Stimulated activated naive CD8-positive, alpha-beta T cell treated with anti-CD3 and anti-CD28 coated beads, Interleukin-15, Interleukin-2, amounts not matched to agents 100 U/mL and 50 U/mL, for 24 hours (primary cell): ENCODE measurements at regions not wholly inside any gene's neighbourhood (a gene's known extent, or its start where the extent isn't known, plus 50 kb on each side); places are given as distances from the start of the nearest gene placed in this dataset.
"Not testable (repeated sequence)": the region's sequence is repeated elsewhere in the genome, so short reads cannot be mapped to it uniquely, and the experiment has no call there.

ENCODE experiments used
- ATAC-seq: fragments of 150-1000 bp; cut with Tn5 transposase; one replicate; pipeline ENCODE4 v1.10.0; 2021
- DNase-seq: peaks from one replicate; pipeline ENCODE4 v3.0.0; 2021

DNA sequence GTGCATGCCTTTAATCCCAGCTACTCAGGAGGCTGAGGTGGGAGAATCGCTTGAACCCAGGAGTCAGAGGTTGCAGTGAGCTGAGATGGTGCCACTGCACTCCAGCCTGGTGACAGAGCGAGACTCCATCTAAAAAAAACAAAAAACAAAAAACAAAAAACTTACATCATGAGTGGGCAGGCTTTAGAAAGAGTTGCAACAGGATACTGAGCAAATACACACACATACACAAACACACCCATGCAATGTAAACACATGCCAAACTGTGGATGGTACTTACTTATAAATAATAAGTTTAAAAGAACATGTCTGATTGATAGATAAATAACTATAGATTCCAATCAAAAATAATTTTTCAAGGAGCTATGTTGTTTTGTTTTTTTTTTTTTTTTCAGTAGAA, 481.7 kb upstream of the MARCKS start:
- DNase-seq, ATAC-seq: not testable (repeated sequence)

- no peak for ATAC-seq
- no peak for DNase-seq
Observed at GRCh38 chr6:113375950-113376846, 480.9 kb upstream of the MARCKS start.

GRCh38 chr6:113376847-113377165, 480.3 kb upstream of the MARCKS start:
- no peak for ATAC-seq
- DNase-seq: no peak

GRCh38 chr6:113377362-113377942, 479.7 kb upstream of the MARCKS start:
- ATAC-seq: no peak
- no peak for DNase-seq

DNA sequence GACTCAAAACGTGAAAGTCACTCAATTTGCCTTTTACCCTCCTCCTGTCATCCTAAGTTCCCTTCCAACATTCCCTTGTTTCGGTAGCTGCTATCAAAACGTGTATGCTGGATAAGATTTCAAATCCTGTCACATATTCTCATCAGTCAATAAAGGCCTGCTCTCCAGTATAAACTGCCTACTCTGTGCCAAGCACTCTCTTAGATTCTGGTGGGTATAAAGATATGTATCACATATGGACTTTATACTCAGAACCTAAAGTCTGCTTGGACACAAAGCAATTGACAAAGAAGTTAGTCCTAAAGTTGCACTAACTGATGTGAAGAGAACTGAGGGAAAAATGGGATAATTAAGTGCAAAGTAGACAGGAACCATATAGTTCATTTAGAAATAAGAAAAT, 476.6 kb upstream of the MARCKS start:
- ATAC-seq (no peak), DNase-seq (no peak)

DNA sequence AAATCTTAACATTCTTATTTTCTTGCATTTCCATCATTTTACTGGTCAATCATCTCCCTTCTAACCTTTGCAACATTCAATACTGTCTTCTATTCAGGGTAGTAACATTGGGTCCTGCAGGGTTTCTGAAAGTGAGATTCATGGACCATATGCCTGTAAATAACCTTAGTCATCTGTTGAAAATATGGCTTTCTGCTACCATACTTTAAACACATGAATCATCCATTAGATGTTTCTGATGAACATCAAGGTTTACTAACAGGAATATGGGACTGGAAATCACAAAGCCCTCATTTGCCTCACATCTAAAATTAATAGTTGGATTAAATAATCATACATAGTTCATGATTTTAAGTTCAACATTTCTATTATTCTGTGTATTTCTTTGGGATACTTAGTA, 475.9 kb upstream of the MARCKS start:
- no peak for ATAC-seq
- DNase-seq: no peak

- ATAC-seq (no peak), DNase-seq (no peak)
Observed at GRCh38 chr6:113381959-113382358, 475.2 kb upstream of the MARCKS start.

GRCh38 chr6:113383701-113384100, 473.4 kb upstream of the MARCKS start:
- ATAC-seq (no peak), DNase-seq (no peak)

DNA sequence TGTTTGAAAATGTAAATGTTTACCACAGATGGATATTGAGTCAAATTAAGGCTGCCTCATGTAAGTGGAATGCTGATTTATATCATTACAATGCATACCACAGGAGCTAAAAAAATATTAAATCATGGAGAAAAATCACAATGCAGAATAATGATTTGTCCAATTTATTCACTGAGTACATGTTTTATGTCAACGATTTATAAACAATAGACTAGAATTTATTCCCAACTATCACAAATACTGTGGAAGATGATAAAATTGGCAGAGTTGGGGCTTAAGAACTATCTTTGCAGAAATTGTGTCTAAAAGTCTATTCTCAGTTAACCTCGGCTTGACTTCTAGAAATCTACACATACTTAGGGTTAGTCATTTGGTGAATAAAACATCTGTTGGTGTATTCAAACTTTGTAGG, 472.1 kb upstream of the MARCKS start:
- no peak for DNase-seq
- ATAC-seq: no peak

GRCh38 chr6:113388996-113389395, 468.1 kb upstream of the MARCKS start:
- no peak for ATAC-seq
- DNase-seq: no peak

DNA sequence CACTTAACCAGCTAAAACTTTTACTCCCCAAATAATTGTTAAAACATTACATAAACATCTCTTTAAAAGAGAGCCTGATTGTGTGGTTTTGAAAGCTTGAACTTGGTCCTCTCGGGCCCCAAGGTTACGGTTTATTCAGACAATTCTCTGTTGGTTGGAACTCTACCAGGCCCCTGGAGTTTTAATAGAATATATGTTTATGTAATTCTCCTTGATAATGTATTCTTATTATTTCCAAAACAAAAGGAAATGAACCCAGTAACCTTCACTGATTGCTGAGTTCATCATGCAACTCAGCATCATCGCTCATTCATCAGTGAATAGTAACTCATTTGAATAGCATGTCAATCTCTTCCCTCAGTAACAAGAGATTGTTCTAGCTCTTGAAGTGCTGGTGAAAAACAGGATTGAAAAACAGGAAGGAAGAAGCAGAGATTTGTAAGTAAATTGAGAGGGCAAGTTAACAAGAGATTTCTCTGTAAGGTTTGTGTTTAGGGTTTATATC, 464.5 kb upstream of the MARCKS start:
- ATAC-seq (no peak), DNase-seq (no peak)

GRCh38 chr6:113394216-113394615, 462.9 kb upstream of the MARCKS start:
- no peak for DNase-seq
- no peak for ATAC-seq

- DNase-seq (no peak), ATAC-seq (no peak)
Observed at GRCh38 chr6:113394729-113395128, 462.4 kb upstream of the MARCKS start.

DNA sequence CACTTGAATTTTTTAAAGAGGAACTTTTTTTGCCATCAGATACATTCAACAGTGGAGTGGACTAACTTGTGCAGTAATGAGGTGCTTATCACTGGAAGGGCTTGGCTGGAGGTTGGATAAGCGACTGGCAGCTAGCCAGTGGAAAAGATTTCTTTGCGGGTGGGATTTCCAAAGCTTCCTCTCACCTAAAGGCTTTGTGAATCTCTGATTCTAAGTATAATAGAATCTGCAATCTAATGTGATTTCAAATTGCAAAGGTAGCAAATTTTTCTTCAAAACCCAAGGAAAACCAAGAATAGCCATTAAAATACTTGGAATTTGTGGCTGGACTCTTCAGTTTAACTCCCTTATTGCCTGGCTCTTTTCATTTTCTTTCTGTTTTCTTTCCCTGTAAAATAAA, 460.4 kb upstream of the MARCKS start:
- no peak for ATAC-seq
- DNase-seq: no peak

DNA sequence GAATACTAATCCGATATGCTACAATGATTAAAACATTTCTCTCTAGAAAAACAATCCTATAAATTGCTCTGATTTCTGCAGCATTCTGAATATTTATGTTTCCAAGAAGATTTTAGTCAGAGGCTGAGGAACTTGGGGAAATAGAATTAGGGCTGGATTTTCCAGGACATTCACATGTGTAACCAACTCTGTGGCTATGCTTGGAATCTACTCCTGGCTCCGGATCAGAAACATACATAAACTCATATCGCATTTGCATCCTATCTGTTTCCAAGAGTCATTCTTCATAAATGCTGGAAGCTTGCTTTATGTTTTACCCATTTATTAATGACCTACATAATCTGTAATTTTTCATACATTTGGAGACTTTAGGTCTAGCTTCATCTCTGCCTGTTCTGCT, 459.9 kb upstream of the MARCKS start:
- no peak for ATAC-seq
- no peak for DNase-seq

DNA sequence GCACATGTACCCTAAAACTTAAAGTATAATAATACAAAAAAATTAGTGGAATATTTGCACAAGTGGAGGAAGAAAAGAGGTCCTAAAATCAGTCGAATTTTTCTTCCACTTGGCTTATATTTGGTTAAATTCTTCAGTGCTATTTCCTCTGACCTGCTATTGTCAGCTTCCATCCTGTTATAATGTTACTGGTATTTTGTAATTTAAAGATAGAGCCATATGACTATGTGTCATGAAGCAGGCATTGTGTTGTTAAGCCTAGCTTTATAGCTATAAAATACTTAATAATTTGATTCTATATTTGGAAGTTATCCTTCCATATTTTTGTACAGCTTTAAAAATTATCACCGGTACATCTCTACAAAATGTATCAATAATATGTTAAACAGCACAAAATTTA, 455.9 kb upstream of the MARCKS start:
- ATAC-seq: no peak
- DNase-seq: no peak

DNA sequence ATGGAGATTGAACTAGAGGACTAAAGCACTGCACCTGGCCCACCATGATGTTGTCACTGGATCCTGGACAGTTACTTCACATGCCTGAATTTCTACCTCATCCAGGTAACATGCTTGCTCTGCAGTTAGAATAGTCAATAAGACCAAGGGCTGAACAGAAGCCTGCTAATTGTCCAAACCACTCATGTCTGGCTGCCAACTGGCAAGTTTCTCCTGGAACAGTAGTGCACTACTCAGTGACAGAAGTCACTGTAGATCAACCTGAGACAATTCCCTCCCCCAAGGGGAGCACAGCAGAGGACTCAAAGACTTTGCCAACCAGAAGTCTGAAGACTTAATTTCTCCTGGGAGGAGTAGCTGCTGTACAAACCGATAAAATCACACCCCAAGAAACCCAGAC, 454.6 kb upstream of the MARCKS start:
- DNase-seq: no peak
- no peak for ATAC-seq

DNA sequence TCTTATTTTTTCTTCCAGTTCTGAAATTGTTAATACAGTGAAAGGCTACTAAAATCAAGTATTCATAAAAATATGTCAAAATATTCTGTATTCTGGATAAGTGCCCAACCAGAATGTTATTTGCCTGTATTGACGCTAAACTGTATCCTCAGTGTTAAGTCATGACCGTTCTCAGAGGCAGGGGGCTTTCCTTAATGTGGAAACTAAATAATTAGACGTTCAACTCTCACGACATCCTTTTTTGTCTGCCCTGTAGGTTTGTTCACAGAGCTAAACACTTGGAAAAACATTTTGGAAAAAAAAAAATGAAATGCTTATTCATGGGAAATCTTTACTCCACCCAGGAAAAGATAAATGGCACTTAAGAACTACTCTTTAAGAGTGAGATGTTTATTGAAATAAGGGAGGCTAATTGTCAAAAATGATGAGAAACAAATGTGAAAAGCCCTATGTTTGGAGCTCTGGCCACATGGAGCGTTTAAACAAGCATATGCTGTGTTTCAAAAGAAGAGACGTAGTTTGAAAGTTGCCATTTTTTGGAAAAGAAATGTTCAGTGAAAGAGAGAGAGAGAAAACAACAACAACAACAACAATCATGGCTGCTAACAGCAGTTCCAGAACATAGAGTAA, 453.1 kb upstream of the MARCKS start:
- no peak for ATAC-seq
- no peak for DNase-seq

DNA sequence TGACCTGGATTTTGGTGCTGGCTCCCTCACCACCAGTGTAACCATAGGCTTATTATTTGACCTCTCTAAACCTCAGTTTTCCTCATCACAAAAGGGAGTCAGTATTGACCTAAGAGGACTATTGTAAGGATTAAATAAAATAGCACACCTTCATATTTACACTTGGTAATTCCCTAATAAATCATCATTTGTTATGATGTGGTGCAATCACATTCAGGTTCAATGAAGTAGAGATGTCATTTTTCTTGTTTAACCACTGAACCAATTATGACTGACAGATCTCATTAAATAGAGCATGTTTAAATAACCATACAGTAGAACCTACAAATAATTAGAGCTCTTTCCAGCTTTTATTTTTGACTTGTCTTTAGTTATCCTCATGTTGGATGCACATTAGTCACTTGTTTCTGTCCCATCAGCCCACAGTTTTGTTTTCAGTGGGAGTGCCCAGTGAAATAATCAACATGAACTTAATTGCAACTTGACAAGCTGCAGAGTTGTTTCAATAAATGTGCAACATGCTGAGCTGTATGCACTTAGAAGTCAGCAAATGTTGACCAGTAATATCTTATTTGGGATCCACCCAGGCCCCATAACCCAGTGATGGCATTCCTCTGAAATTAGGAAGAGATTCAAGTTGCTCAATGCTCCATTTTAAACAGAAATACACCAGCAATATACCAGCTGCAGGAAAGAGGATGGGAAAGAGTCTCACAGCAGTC, 451.7 kb upstream of the MARCKS start:
- no peak for DNase-seq
- no peak for ATAC-seq

- DNase-seq: no peak
- ATAC-seq: no peak
Observed at GRCh38 chr6:113406048-113406695, 451.0 kb upstream of the MARCKS start.

GRCh38 chr6:113411011-113411410, 446.1 kb upstream of the MARCKS start:
- DNase-seq: no peak

More at GRCh38 chr6:113411011-113411410, 446.1 kb upstream of the MARCKS start:
- no peak for ATAC-seq
